ENCODE measurements at regions not wholly inside any gene's neighbourhood (a gene's known extent, or its start where the extent isn't known, plus 50 kb on each side); places are given as distances from the start of the nearest gene placed in this dataset.

GRCh38 chr5:96282020-96282419 is 151.0 kb downstream of the PCSK1 start:
- DNase-seq = no peak

- DNase-seq = no peak
Observed at GRCh38 chr5:96280946-96281393, 152.1 kb downstream of the PCSK1 start.

GRCh38 chr5:96279801-96280542 is 153.1 kb downstream of the PCSK1 start:
- DNase-seq = no peak

- no peak for DNase-seq
Observed at GRCh38 chr5:96278981-96279380, 154.1 kb downstream of the PCSK1 start.

- no peak for DNase-seq
Observed at GRCh38 chr5:96275051-96275450, 158.0 kb downstream of the PCSK1 start.

GRCh38 chr5:96265487-96265886 is 167.6 kb downstream of the PCSK1 start:
- no peak for DNase-seq

GRCh38 chr5:96264047-96264446 is 169.0 kb downstream of the PCSK1 start:
- DNase-seq = no peak

- DNase-seq = no peak
Observed at GRCh38 chr5:96262105-96262504, 170.9 kb downstream of the PCSK1 start.

- DNase-seq = no peak
Observed at GRCh38 chr5:96260009-96260408, 173.0 kb downstream of the PCSK1 start.

GRCh38 chr5:96259151-96259772 is 173.8 kb downstream of the PCSK1 start:
- DNase-seq = no peak

GRCh38 chr5:96258692-96259091 is 174.4 kb downstream of the PCSK1 start:
- no peak for DNase-seq

- no peak for DNase-seq
Observed at GRCh38 chr5:96257904-96258303, 175.1 kb downstream of the PCSK1 start.

GRCh38 chr5:96256795-96257470 is 176.1 kb downstream of the PCSK1 start:
- DNase-seq = no peak

- no peak for DNase-seq
Observed at GRCh38 chr5:96254980-96255691, 177.9 kb downstream of the PCSK1 start.

- DNase-seq = no peak
Observed at GRCh38 chr5:96253140-96253539, 179.9 kb downstream of the PCSK1 start.

- DNase-seq = no peak
Observed at GRCh38 chr5:96252596-96252995, 180.5 kb downstream of the PCSK1 start.

- no peak for DNase-seq
Observed at GRCh38 chr5:96250782-96251181, 182.3 kb downstream of the PCSK1 start.

GRCh38 chr5:96248131-96248530 is 184.9 kb downstream of the PCSK1 start:
- no peak for DNase-seq

- DNase-seq = no peak
Observed at GRCh38 chr5:96247708-96248107, 185.3 kb downstream of the PCSK1 start.

GRCh38 chr5:96247097-96247701 is 185.8 kb downstream of the PCSK1 start:
- DNase-seq = no peak

- DNase-seq = no peak
Observed at GRCh38 chr5:96245140-96246091, 187.6 kb downstream of the PCSK1 start.

GRCh38 chr5:96244696-96245095 is 188.4 kb downstream of the PCSK1 start:
- DNase-seq = no peak

All from NCI-H1417 treated with DMSO at 0.1 percent for 48 hours (cell line).